Hematopoietic multipotent progenitor cell treated with erythropoietin and hydrocortisone succinate and interleukin-3 and kit ligand, for 4 days (in vitro differentiated cells): ENCODE measurements at regions not wholly inside any gene's neighbourhood (a gene's known extent, or its start where the extent isn't known, plus 50 kb on each side); places are given as distances from the start of the nearest gene placed in this dataset.
A peak's percentile ranks its signal among the peaks of the same experiment; 100 is the strongest.

Experiments used
- DNase-seq: peaks from one replicate; pipeline ENCODE4 v3.0.0-alpha.2; 2015

- DNase-seq, result peak; percentile 41
Observed at GRCh38 chr4:173834151-173834550, 304.1 kb upstream of the HAND2 start.

GRCh38 chr4:173829565-173829964, 299.5 kb upstream of the HAND2 start:
- DNase-seq, result no peak

GRCh38 chr4:173827707-173828106, 297.7 kb upstream of the HAND2 start:
- DNase-seq, result peak; percentile 4

DNA sequence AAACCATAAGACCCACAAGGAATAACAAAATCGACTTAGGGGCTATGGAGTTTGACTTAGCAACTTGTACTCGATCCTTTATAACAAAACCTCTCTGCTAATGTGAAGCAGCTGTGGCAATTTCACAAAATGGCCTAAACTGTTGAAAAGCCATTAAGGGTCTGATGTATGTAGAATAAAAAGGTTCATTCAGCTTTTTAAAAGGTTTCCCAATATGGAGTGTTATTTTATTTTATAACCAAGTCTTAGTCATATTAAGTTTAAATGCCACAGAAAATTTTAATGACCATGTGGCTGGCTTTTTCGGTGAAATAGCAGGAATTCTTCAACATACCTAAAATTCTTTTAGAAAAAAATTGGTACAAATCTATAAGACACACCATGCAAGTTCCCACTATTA, 291.8 kb upstream of the HAND2 start:
- DNase-seq, result no peak

GRCh38 chr4:173821036-173821435, 291.0 kb upstream of the HAND2 start:
- DNase-seq, result no peak

DNA sequence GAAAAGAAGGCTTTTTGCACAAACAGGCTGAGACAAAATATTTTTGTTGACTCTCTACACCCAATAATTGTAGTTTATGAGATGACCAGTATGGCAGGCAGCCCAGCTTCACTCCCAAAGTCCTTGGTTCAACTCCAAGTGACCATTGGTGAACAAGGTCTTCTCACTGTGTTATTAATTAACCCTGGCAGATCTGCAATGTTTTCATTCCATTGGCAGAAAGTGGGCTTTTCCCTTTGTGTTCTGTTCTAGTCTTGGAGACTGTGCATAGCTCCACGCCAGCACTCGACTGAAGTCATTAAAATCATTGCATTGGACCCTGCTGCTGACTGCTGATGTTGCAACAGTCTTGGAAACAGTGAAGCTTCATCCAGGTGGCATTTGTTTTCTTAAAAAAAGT, 277.3 kb upstream of the HAND2 start:
- DNase-seq, result no peak

DNA sequence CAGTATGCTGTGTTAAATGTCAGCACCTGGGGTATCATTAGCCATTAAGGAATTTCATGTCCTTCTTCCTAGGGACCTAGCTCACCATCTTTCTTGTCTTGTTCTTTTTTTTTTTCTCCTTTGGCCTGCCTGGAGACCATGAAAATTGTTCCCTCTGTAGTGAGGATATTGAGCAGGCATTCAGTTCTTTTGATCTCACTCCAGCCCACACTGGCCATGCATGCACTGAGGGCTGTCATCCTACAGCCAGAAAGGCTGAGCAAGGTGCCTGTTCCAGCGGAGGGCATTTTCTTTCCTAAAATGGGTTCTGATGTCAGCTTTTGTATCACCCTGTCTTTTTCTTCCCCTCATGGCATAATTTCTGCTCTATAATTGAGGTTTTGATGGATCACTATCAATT, 275.9 kb upstream of the HAND2 start:
- DNase-seq, result no peak

GRCh38 chr4:173802662-173803022, 272.6 kb upstream of the HAND2 start:
- no peak for DNase-seq

- no peak for DNase-seq
Observed at GRCh38 chr4:173801876-173802661, 272.0 kb upstream of the HAND2 start.

DNA sequence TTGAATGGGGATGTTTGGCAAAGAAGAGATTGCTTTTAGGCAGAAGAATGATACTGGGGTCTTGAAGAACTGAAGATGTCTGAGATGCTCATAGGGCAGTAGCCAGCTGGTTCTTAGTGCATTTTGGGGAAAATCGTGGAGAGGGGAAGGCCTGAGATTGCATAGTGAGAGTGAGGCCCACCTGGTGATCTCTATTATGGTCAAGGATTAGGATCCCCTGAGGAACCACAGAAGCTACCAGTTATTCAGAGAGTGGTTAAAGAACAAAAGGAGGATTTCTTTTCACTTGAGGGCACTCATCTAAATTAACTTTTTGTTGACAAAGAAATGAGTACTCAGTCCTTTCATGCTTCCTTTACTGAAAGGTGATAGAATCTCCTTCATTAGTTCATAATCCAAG, 271.3 kb upstream of the HAND2 start:
- no peak for DNase-seq

GRCh38 chr4:173797296-173797695, 267.3 kb upstream of the HAND2 start:
- no peak for DNase-seq

DNA sequence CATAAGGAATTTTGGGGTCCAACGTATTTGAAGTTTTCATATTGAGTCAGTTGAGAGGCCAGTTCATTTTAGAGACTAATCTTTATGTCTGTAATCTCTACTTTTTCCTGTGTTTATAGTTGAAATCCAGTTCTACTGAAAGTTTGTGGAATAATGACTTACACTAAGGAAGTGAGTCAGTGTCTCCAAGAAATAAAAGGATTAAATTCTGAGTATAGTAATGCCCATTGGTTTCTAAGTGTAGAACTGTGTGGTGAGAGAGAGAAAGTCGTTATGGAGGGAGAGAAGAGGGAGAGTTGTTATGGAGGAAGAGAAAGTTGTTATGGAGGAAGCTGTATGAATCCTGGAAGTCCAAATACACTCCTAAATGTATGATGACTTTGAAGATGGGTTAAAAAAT, 264.6 kb upstream of the HAND2 start:
- no peak for DNase-seq

GRCh38 chr4:173793937-173794510, 264.0 kb upstream of the HAND2 start:
- no peak for DNase-seq

- no peak for DNase-seq
Observed at GRCh38 chr4:173782660-173783059, 252.6 kb upstream of the HAND2 start.

DNA sequence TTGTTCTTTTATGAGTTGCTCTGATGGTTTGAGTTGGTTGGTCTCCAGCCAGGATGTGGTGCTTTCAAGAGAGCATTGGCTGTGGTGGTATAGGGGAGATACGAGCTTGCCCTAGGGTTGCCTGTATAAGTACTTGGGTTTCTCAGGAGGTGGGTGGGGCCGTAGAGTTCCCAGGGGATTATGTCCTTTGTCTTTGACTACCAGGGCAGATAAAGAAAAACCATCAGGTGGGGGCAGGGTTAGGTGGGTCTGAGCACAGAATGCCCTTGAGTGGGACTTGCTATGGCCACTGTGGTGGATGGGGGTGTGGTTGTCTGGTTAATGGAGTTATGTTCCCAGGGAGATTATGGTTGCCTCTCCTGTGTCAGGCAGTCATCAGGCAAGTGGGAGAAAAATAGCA, 247.9 kb upstream of the HAND2 start:
- no peak for DNase-seq

DNA sequence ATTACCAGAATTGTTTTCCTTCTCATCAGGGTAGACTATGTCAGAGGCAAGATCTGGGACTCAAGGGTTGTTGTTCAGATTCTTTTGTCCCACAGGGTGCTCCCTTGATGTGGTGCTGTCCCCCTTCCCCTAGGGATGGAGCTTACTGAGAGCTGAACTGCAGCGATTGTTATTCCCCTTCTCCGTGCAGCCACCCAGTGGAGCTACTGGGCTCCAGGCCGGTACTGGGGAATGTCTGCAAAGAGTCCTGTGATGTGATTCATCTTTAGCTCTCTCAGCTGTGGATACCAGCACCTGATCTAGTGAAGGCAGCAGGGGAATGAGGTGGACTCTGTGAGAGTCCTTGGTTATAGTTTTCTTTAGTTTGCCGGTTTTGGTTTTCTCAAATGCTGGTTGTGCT, 247.4 kb upstream of the HAND2 start:
- no peak for DNase-seq

- DNase-seq, result no peak
Observed at GRCh38 chr4:173769568-173769967, 239.5 kb upstream of the HAND2 start.

DNA sequence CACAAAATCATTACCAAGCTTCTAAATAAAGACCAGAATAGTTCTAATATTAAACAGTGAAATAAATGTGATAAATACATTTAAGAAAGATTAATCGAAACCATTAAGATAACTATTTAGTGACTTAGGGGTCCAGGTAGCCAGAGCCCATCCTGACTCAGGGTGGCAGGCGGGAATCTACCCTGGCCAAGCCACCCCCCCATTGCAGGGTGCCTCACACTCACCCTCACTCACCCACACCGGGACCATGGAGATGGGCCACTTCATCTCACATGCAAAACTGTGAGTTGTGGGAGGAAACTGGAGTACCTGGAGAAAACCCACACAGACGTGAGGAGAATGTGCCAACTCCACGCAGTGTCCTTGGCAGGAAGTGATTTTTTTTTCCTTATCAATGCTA, 237.6 kb upstream of the HAND2 start:
- DNase-seq, result no peak

DNA sequence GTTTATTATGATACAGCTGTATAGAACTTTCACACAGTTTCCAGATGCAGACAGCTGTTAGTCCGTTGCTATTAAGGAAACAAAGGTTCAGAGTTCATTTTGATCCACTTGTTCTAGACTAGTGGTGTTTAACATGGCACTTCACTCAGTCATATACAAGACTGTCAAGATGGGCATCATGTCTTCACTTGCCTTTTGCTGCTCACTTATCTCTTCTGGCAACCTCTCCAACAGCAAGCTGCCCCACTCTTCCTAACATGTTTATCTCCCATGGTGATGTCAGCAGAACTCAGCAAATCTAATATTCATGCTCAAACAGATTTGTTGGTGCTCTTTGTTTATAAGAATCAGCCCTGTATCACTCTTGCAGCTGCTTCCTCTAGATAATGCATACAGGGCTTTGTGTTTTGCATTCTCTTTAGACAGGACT, 236.2 kb upstream of the HAND2 start:
- peak; percentile 1 for DNase-seq

- no peak for DNase-seq
Observed at GRCh38 chr4:173765751-173766150, 235.7 kb upstream of the HAND2 start.

GRCh38 chr4:173763389-173763788, 233.4 kb upstream of the HAND2 start:
- no peak for DNase-seq

GRCh38 chr4:173761938-173762337, 231.9 kb upstream of the HAND2 start:
- no peak for DNase-seq

- no peak for DNase-seq
Observed at GRCh38 chr4:173761236-173761635, 231.2 kb upstream of the HAND2 start.

- DNase-seq, result no peak
Observed at GRCh38 chr4:173758132-173758531, 228.1 kb upstream of the HAND2 start.

- DNase-seq, result no peak
Observed at GRCh38 chr4:173753408-173753807, 223.4 kb upstream of the HAND2 start.
